HG03159 (cell line): ENCODE measurements at regions not wholly inside any gene's neighbourhood (a gene's known extent, or its start where the extent isn't known, plus 50 kb on each side); places are given as distances from the start of the nearest gene placed in this dataset.

ENCODE experiments used
- ATAC-seq: cut with Tn5 transposase; IDR thresholded peaks from one replicate; pipeline ENCODE4 v1.9.1; 2021; ENCODE audit warnings: mild to moderate bottlenecking, moderate library complexity; ENCODE audit not compliant: unreplicated experiment

GRCh38 chr5:112648264-112648663, 89.4 kb upstream of the APC start:
- no peak for ATAC-seq

- no peak for ATAC-seq
Observed at GRCh38 chr5:112649882-112650281, 87.8 kb upstream of the APC start.

- ATAC-seq, result no peak
Observed at GRCh38 chr5:112653638-112654205, 84.0 kb upstream of the APC start.

GRCh38 chr5:112655513-112655912, 82.2 kb upstream of the APC start:
- ATAC-seq, result no peak

GRCh38 chr5:112656451-112656850, 81.2 kb upstream of the APC start:
- no peak for ATAC-seq

- ATAC-seq, result no peak
Observed at GRCh38 chr5:112657804-112658203, 79.9 kb upstream of the APC start.

GRCh38 chr5:112660359-112660758, 77.3 kb upstream of the APC start:
- no peak for ATAC-seq

- no peak for ATAC-seq
Observed at GRCh38 chr5:112663146-112663545, 74.5 kb upstream of the APC start.

- ATAC-seq, result no peak
Observed at GRCh38 chr5:112668016-112668415, 69.7 kb upstream of the APC start.

GRCh38 chr5:112668911-112669310, 68.8 kb upstream of the APC start:
- no peak for ATAC-seq

- no peak for ATAC-seq
Observed at GRCh38 chr5:112669328-112669963, 68.2 kb upstream of the APC start.

- no peak for ATAC-seq
Observed at GRCh38 chr5:112671687-112672086, 66.0 kb upstream of the APC start.

GRCh38 chr5:112681481-112681908, 56.2 kb upstream of the APC start:
- ATAC-seq, result peak; percentile 58

GRCh38 chr5:112682621-112683061, 55.0 kb upstream of the APC start:
- no peak for ATAC-seq

- ATAC-seq, result no peak
Observed at GRCh38 chr5:112684121-112684520, 53.6 kb upstream of the APC start.

GRCh38 chr5:112684737-112685136, 52.9 kb upstream of the APC start:
- no peak for ATAC-seq

- no peak for ATAC-seq
Observed at GRCh38 chr5:112685386-112685785, 52.3 kb upstream of the APC start.

GRCh38 chr5:112685931-112686330, 51.8 kb upstream of the APC start:
- no peak for ATAC-seq

- ATAC-seq, result no peak
Observed at GRCh38 chr5:112686675-112687074, 51.0 kb upstream of the APC start.

- ATAC-seq, result no peak
Observed at GRCh38 chr5:112687306-112687705, 50.4 kb upstream of the APC start.
